GM23248 (cell line): ENCODE measurements at regions not wholly inside any gene's neighbourhood (a gene's known extent, or its start where the extent isn't known, plus 50 kb on each side); places are given as distances from the start of the nearest gene placed in this dataset.

ENCODE experiments used
- EZH2 ChIP-seq: fragments of 200-600 bp; sonication (generic); IDR thresholded peaks from 2 replicates; pipeline ENCODE4 v1.6.1; 2018; ENCODE audit warnings: antibody characterized with exemption, mild to moderate bottlenecking; ENCODE audit not compliant: insufficient read depth, poor library complexity, severe bottlenecking
- EZH2phosphoT487 ChIP-seq: fragments of 200-600 bp; sonication (generic); IDR thresholded peaks from 2 replicates; pipeline ENCODE4 v1.6.1; 2018; ENCODE audit warnings: antibody characterized with exemption, moderate library complexity, mild to moderate bottlenecking, low read depth; ENCODE audit not compliant: insufficient read depth

DNA sequence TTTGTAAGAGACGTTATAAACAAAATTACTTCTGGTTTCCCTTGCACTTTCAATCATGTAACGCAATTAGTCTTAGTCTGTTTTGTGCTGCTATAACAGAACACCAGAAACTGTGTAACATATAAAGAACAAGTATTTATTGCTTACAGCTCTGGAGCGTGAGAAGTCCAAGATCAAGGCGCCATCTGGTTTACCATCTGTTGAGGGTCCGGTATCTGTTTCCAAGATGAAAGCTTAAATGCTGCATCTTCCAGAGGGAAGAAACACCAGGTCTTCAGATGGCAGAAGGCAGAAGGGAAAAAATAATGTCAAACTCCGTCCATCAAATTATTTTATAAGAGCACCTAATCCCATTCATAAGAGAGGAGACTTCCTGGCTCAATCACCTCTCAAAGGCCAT, 474.1 kb downstream of the PDGFC start:
- no peak for TF ChIP-seq EZH2
- TF ChIP-seq EZH2phosphoT487 = no peak
